ENCODE measurements at regions not wholly inside any gene's neighbourhood (a gene's known extent, or its start where the extent isn't known, plus 50 kb on each side); places are given as distances from the start of the nearest gene placed in this dataset.

- TF ChIP-seq CTCF (IDR thresholded peaks at IDR 0.05; ENCODE audit: control extremely low read depth in 1 of 3, insufficient read depth in 1 of 3, low read depth in 1 of 3, low read length in 3 of 3) = no peak
- TF ChIP-seq MAX (IDR thresholded peaks at IDR 0.05) = no peak
- no peak for TF ChIP-seq TAF1 (IDR thresholded peaks at IDR 0.05; ENCODE audit: low read depth, low read length)
- TF ChIP-seq TBP (IDR thresholded peaks at IDR 0.05; ENCODE audit: low read depth, low read length) = no peak
- TF ChIP-seq EZH2 (IDR thresholded peaks at IDR 0.05; ENCODE audit: low read depth, low read length, severe bottlenecking) = no peak
Measured at GRCh38 chr9:38162332-38163211, 93.5 kb upstream of the SHB start.

All from H1 (cell line).